ENCODE measurements at regions not wholly inside any gene's neighbourhood (a gene's known extent, or its start where the extent isn't known, plus 50 kb on each side); places are given as distances from the start of the nearest gene placed in this dataset.
"Not testable (repeated sequence)": the region's sequence is repeated elsewhere in the genome, so short reads cannot be mapped to it uniquely, and the experiment has no call there.

DNA sequence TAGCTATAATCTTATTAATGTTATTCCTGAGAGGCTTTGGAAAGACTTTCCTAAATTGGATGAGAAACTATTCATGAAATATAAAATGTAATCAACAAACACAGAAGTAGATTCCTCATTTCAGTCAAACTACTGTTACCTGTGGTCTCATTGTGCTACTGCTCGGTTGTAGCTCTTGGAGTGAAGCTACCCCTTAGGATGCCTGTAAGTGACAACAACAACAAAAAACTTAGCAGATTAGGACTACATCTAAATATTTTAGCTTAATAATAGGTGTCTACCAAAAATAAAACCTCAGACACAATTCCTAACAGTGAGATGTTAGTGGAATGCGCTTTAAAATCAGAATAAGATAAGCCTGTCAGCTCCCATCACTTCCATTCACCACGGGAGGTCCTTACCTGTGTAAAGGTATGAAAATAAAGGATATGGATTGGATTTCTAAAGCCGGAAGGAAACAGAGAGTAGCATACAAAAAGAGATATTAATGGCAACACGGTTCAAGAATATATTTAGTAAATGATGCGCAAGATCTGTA is 369.2 kb downstream of the OSTF1 start:
- Histone ChIP-seq H2AFZ (ENCODE audit: low read depth, low read length) (no peak overlapping the region), H3K9ac (replicated peaks; ENCODE audit: extremely low read depth, insufficient read depth, low read length) (no peak overlapping the region), H3K4me1 (ENCODE audit: control insufficient read depth, extremely low read depth, insufficient read depth, low read length) (no peaks in the 10 kb centered on the region), H3K4me2 (ENCODE audit: insufficient read depth, low read length) (no peak overlapping the region), H3K79me2 (ENCODE audit: control insufficient read depth, insufficient read depth, low read length) (no peaks in the 10 kb centered on the region), H4K20me1 (replicated peaks; ENCODE audit: control insufficient read depth, extremely low read depth, insufficient read depth, low read length) (no peaks in the 10 kb centered on the region), H3K4me3 (replicated peaks in 1 of 3; ENCODE audit: insufficient read depth in 1 of 3, low read depth in 1 of 3, low read length in 3 of 3) (no peak overlapping the region), H3K36me3 (ENCODE audit: control insufficient read depth in 2 of 2, extremely low read depth in 1 of 2, insufficient read depth in 2 of 2, low read length in 2 of 2) (no peaks in the 10 kb centered on the region), H3K27ac (ENCODE audit: insufficient read depth, low read depth, low read length) (no peak overlapping the region), H3K9me1 (replicated peaks; ENCODE audit: control insufficient read depth, extremely low read depth, insufficient read depth, low read length) (no peaks in the 10 kb centered on the region), H3K27me3 (ENCODE audit: control insufficient read depth in 2 of 2, insufficient read depth in 2 of 2, low read length in 2 of 2) (no peaks in the 10 kb centered on the region), H3K9me3 (replicated peaks; ENCODE audit: control insufficient read depth, insufficient read depth, low read length) (no peaks in the 10 kb centered on the region)
- intact Hi-C loops (cut with micrococcal nuclease): no loop called here
- ChIA-PET CTCF (no interaction called here), POLR2A (no interaction called here)
- TF ChIP-seq FOS (IDR thresholded peaks at IDR 0.05; ENCODE audit: borderline replicate concordance, insufficient read depth, low read length) (no peak), POLR2A (IDR thresholded peaks at IDR 0.05; ENCODE audit: low read depth, low read length) (no peak), POLR2AphosphoS5 (IDR thresholded peaks at IDR 0.05; ENCODE audit: insufficient read depth, low read depth, low read length) (no peak), GATA2 (IDR thresholded peaks at IDR 0.05; ENCODE audit: insufficient read depth, insufficient read length, low read depth, low read length) (no peak), EZH2 (IDR thresholded peaks at IDR 0.05; ENCODE audit: borderline replicate concordance, low read depth, low read length, severe bottlenecking) (no peak), MYC (IDR thresholded peaks at IDR 0.05; ENCODE audit: low read depth, low read length) (no peak), JUN (IDR thresholded peaks at IDR 0.05; ENCODE audit: borderline replicate concordance, insufficient read depth, insufficient read length, low read depth) (no peak)
- TF ChIP-seq, protein P1, sequence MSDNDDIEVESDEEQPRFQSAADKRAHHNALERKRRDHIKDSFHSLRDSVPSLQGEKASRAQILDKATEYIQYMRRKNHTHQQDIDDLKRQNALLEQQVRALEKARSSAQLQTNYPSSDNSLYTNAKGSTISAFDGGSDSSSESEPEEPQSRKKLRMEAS (IDR thresholded peaks at IDR 0.05; ENCODE audit: insufficient read depth, insufficient read length): no peak
- TF ChIP-seq, protein P2, sequence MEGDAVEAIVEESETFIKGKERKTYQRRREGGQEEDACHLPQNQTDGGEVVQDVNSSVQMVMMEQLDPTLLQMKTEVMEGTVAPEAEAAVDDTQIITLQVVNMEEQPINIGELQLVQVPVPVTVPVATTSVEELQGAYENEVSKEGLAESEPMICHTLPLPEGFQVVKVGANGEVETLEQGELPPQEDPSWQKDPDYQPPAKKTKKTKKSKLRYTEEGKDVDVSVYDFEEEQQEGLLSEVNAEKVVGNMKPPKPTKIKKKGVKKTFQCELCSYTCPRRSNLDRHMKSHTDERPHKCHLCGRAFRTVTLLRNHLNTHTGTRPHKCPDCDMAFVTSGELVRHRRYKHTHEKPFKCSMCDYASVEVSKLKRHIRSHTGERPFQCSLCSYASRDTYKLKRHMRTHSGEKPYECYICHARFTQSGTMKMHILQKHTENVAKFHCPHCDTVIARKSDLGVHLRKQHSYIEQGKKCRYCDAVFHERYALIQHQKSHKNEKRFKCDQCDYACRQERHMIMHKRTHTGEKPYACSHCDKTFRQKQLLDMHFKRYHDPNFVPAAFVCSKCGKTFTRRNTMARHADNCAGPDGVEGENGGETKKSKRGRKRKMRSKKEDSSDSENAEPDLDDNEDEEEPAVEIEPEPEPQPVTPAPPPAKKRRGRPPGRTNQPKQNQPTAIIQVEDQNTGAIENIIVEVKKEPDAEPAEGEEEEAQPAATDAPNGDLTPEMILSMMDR (IDR thresholded peaks at IDR 0.05; ENCODE audit: extremely low read depth in 1 of 2, insufficient read depth in 1 of 2, low read depth in 1 of 2, low read length in 2 of 2): no peak
- dilution Hi-C loops (cut with MboI; ENCODE audit: extremely low pct_ligation_motif_present, low sequenced_read_pairs): no loop called here
- BruUV-seq (replicated peaks): no TSS peak
- no peak for DNase-seq (ENCODE audit: low read depth, low spot score)
- no peak for FAIRE-seq

DNA sequence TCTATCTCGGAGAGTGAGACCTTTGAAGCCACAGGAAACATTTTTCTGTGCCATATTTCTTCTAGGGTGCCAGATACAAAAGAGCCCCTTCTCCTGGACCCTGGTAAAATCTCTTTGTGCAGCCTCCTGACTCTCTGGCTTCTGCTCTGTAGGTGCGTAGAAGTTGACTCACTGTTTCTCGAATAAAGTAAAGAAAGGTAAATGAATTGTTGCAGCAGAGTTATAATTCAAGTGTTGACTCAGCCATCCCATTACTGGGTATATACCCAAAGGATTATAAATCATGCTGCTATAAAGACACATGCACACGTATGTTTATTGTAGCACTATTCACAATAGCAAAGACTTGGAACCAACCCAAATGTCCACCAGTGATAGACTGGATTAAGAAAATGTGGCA is 371.0 kb downstream of the OSTF1 start:
- dilution Hi-C loops (cut with MboI; ENCODE audit: extremely low pct_ligation_motif_present, low sequenced_read_pairs); H3K36me3 ChIP-seq (ENCODE audit: control insufficient read depth in 2 of 2, extremely low read depth in 1 of 2, insufficient read depth in 2 of 2, low read length in 2 of 2); DNase-seq (ENCODE audit: low read depth, low spot score); H3K79me2 ChIP-seq (ENCODE audit: control insufficient read depth, insufficient read depth, low read length); H3K9ac ChIP-seq (replicated peaks; ENCODE audit: extremely low read depth, insufficient read depth, low read length); H3K27ac ChIP-seq (ENCODE audit: insufficient read depth, low read depth, low read length); H4K20me1 ChIP-seq (replicated peaks; ENCODE audit: control insufficient read depth, extremely low read depth, insufficient read depth, low read length); H3K9me1 ChIP-seq (replicated peaks; ENCODE audit: control insufficient read depth, extremely low read depth, insufficient read depth, low read length); H2AFZ ChIP-seq (ENCODE audit: low read depth, low read length); H3K4me2 ChIP-seq (ENCODE audit: insufficient read depth, low read length); POLR2A ChIA-PET; H3K4me1 ChIP-seq (ENCODE audit: control insufficient read depth, extremely low read depth, insufficient read depth, low read length); FAIRE-seq; intact Hi-C loops (cut with micrococcal nuclease); CTCF ChIA-PET; H3K9me3 ChIP-seq (replicated peaks; ENCODE audit: control insufficient read depth, insufficient read depth, low read length); H3K4me3 ChIP-seq (replicated peaks in 1 of 3; ENCODE audit: insufficient read depth in 1 of 3, low read depth in 1 of 3, low read length in 3 of 3); H3K27me3 ChIP-seq (ENCODE audit: control insufficient read depth in 2 of 2, insufficient read depth in 2 of 2, low read length in 2 of 2); BruUV-seq (replicated peaks): not testable (repeated sequence)
